ENCODE measurements at regions not wholly inside any gene's neighbourhood (a gene's known extent, or its start where the extent isn't known, plus 50 kb on each side); places are given as distances from the start of the nearest gene placed in this dataset.

DNA sequence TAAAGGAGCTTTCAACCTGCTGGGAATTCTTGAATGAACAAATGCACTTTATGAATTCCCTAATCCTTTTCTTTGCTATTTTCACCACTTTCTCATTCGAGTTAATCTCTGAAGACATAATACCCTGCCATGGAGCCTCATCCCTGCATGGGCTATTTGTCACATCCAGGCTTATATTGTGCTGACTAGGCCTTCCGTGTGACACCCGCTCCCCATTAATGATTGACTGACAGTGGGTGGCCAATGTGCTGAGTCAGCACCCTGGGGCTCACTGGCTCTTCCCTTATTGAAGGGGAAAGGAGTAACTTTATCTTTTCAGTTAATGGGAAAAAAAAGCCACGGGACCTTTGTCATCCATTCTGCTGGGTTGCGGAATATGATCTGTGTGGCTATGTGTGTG lies 1024.8 kb upstream of the EEF2KMT start:
- TF ChIP-seq, protein P1, sequence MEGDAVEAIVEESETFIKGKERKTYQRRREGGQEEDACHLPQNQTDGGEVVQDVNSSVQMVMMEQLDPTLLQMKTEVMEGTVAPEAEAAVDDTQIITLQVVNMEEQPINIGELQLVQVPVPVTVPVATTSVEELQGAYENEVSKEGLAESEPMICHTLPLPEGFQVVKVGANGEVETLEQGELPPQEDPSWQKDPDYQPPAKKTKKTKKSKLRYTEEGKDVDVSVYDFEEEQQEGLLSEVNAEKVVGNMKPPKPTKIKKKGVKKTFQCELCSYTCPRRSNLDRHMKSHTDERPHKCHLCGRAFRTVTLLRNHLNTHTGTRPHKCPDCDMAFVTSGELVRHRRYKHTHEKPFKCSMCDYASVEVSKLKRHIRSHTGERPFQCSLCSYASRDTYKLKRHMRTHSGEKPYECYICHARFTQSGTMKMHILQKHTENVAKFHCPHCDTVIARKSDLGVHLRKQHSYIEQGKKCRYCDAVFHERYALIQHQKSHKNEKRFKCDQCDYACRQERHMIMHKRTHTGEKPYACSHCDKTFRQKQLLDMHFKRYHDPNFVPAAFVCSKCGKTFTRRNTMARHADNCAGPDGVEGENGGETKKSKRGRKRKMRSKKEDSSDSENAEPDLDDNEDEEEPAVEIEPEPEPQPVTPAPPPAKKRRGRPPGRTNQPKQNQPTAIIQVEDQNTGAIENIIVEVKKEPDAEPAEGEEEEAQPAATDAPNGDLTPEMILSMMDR (IDR thresholded peaks at IDR 0.05): no peak
- TF ChIP-seq POLR2A (IDR thresholded peaks at IDR 0.05): no peak
- no peak for TF ChIP-seq POLR2AphosphoS5 (IDR thresholded peaks at IDR 0.05)
- no peak for TF ChIP-seq EP300 (IDR thresholded peaks at IDR 0.05)
